ENCODE measurements at regions not wholly inside any gene's neighbourhood (a gene's known extent, or its start where the extent isn't known, plus 50 kb on each side); places are given as distances from the start of the nearest gene placed in this dataset.

DNA sequence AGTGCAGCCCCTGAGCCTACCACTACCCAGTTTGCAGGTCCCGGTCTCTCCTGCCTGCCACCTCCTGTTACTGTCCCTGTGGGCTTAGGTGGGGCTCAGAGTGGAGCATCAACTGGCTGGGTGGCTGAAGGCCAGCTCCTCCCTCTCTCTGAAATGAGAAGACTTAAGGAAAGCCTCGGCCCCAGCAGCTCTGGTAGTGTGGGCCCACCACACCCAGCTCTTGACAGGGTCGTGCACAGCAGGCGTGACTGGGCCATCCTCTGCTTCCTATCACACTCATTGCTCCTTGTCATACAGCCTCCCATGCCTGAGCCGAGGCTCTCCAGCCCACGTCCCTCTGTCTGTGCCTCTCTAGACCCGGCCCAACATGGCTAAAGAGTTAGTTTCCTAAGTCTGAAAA lies 142.7 kb upstream of the LINGO1 start:
- DNase-seq (ENCODE audit: low spot score in 2 of 2), result no peak
- H3K36me3 ChIP-seq, result no peaks in the 10 kb centered on the region
- H3K27ac ChIP-seq, result no peak overlapping the region
- no peaks in the 10 kb centered on the region for H3K4me1 ChIP-seq
- H3K27me3 ChIP-seq, result no peaks in the 10 kb centered on the region
- no peak overlapping the region for H3K4me3 ChIP-seq
- intact Hi-C loops (cut with DNase I), result no loop called here
- H3K9me3 ChIP-seq, result no peaks in the 10 kb centered on the region
- TF ChIP-seq, protein P1, sequence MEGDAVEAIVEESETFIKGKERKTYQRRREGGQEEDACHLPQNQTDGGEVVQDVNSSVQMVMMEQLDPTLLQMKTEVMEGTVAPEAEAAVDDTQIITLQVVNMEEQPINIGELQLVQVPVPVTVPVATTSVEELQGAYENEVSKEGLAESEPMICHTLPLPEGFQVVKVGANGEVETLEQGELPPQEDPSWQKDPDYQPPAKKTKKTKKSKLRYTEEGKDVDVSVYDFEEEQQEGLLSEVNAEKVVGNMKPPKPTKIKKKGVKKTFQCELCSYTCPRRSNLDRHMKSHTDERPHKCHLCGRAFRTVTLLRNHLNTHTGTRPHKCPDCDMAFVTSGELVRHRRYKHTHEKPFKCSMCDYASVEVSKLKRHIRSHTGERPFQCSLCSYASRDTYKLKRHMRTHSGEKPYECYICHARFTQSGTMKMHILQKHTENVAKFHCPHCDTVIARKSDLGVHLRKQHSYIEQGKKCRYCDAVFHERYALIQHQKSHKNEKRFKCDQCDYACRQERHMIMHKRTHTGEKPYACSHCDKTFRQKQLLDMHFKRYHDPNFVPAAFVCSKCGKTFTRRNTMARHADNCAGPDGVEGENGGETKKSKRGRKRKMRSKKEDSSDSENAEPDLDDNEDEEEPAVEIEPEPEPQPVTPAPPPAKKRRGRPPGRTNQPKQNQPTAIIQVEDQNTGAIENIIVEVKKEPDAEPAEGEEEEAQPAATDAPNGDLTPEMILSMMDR (IDR thresholded peaks at IDR 0.05), result no peak

GRCh38 chr15:77774350-77774749 lies 141.6 kb upstream of the LINGO1 start:
- DNase-seq (ENCODE audit: low spot score in 2 of 2), result no peak
- TF ChIP-seq, protein P1 (IDR thresholded peaks at IDR 0.05), result no peak
- H3K9me3 ChIP-seq, result no peaks in the 10 kb centered on the region
- no peaks in the 10 kb centered on the region for H3K36me3 ChIP-seq
- intact Hi-C loops (cut with DNase I), result no loop called here
- no peaks in the 10 kb centered on the region for H3K4me1 ChIP-seq
- H3K27me3 ChIP-seq, result no peaks in the 10 kb centered on the region
- H3K27ac ChIP-seq, result no peak overlapping the region
- H3K4me3 ChIP-seq, result no peak overlapping the region

- Histone ChIP-seq H3K9me3 (no peaks in the 10 kb centered on the region), H3K27ac (no peak overlapping the region), H3K36me3 (no peaks in the 10 kb centered on the region), H3K4me3 (no peak overlapping the region), H3K4me1 (no peaks in the 10 kb centered on the region), H3K27me3 (no peaks in the 10 kb centered on the region)
- intact Hi-C loops (cut with DNase I), result no loop called here
- TF ChIP-seq, protein P1 (IDR thresholded peaks at IDR 0.05), result no peak
- DNase-seq (ENCODE audit: low spot score in 2 of 2), result no peak
Observed at GRCh38 chr15:77773903-77774302, 141.2 kb upstream of the LINGO1 start.

DNA sequence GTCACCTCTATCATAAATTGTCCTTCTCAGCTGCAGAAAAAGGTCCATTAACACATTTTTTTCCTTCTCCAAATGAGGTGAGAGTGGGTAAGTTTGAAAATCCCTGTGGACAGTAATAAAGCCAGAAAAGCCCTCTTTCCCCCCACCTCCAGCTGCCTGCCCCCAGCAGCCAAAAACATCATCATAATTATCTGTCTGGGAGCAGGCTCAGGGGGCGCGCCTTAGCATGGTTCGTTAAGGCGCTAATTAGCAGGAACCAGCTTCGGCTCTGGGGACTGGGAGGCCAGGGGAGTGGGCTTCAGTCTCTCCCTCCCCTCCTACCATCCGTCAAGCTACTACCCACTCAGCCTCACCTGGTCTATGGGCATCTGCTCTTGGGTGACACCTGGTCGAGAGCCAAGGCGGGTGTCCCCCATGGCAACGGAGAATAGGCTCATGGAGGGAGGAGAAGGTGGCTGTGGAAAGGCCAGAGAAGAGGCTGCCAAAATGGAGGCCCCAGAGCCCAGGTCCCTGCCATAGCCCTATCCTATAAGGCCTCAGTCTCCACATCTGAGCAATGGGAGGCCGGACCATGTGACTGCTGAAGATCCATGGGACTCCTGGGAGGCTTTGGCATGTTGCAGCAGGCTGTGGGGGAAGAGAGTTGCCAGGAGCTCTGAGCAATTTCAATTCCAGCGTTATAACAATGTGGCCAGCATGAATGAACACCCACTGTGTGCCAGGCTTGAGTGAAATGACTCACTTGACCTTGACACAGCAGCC lies 140.1 kb upstream of the LINGO1 start:
- intact Hi-C loops (cut with DNase I), result no loop called here
- Histone ChIP-seq H3K27ac (no peak overlapping the region), H3K27me3 (no peaks in the 10 kb centered on the region), H3K9me3 (no peaks in the 10 kb centered on the region), H3K4me3 (no peak overlapping the region), H3K4me1 (no peaks in the 10 kb centered on the region), H3K36me3 (no peaks in the 10 kb centered on the region)
- TF ChIP-seq, protein P1 (IDR thresholded peaks at IDR 0.05), result no peak
- no peak for DNase-seq (ENCODE audit: low spot score in 2 of 2)

- TF ChIP-seq, protein P1 (IDR thresholded peaks at IDR 0.05), result no peak
- Histone ChIP-seq H3K36me3 (no peaks in the 10 kb centered on the region), H3K9me3 (no peaks in the 10 kb centered on the region), H3K4me3 (no peak overlapping the region), H3K27ac (no peak overlapping the region), H3K4me1 (no peaks in the 10 kb centered on the region), H3K27me3 (no peaks in the 10 kb centered on the region)
- intact Hi-C loops (cut with DNase I), result no loop called here
- no peak for DNase-seq (ENCODE audit: low spot score in 2 of 2)
Observed at GRCh38 chr15:77771616-77772015, 138.9 kb upstream of the LINGO1 start.

- Histone ChIP-seq H3K4me1 (no peaks in the 10 kb centered on the region), H3K4me3 (no peak overlapping the region), H3K27ac (no peak overlapping the region), H3K27me3 (no peaks in the 10 kb centered on the region), H3K36me3 (no peaks in the 10 kb centered on the region), H3K9me3 (no peaks in the 10 kb centered on the region)
- DNase-seq (ENCODE audit: low spot score in 2 of 2), result no peak
- intact Hi-C loops (cut with DNase I), result no loop called here
- TF ChIP-seq, protein P1 (IDR thresholded peaks at IDR 0.05), result no peak
Observed at GRCh38 chr15:77769700-77770099, 137.0 kb upstream of the LINGO1 start.

Data from ascending aorta (tissue), 2 donors.